ENCODE measurements at regions not wholly inside any gene's neighbourhood (a gene's known extent, or its start where the extent isn't known, plus 50 kb on each side); places are given as distances from the start of the nearest gene placed in this dataset.
A peak's percentile ranks its signal among the peaks of the same experiment; 100 is the strongest.

GRCh38 chr2:189247276-189247675, 67.7 kb upstream of the COL5A2 start:
- DNase-seq (ENCODE audit: low read depth) = no peak
- no peak for TF ChIP-seq CTCF (conservative IDR thresholded peaks at IDR 0.05; ENCODE audit: control insufficient read depth, insufficient read depth, low read depth, low read length)
- H3K4me3 ChIP-seq (ENCODE audit: control insufficient read depth, low read depth, low read length) = no peak overlapping the region

GRCh38 chr2:189248141-189248540, 68.6 kb upstream of the COL5A2 start:
- no peak for DNase-seq (ENCODE audit: low read depth)
- no peak for TF ChIP-seq CTCF (conservative IDR thresholded peaks at IDR 0.05; ENCODE audit: control insufficient read depth, insufficient read depth, low read depth, low read length)
- no peak overlapping the region for H3K4me3 ChIP-seq (ENCODE audit: control insufficient read depth, low read depth, low read length)

GRCh38 chr2:189249171-189249570, 69.6 kb upstream of the COL5A2 start:
- no peak for TF ChIP-seq CTCF (conservative IDR thresholded peaks at IDR 0.05; ENCODE audit: control insufficient read depth, insufficient read depth, low read depth, low read length)
- H3K4me3 ChIP-seq (ENCODE audit: control insufficient read depth, low read depth, low read length) = no peak overlapping the region
- DNase-seq (ENCODE audit: low read depth) = peak; percentile 81

- H3K4me3 ChIP-seq (ENCODE audit: control insufficient read depth, low read depth, low read length) = no peak overlapping the region
- no peak for TF ChIP-seq CTCF (conservative IDR thresholded peaks at IDR 0.05; ENCODE audit: control insufficient read depth, insufficient read depth, low read depth, low read length)
- no peak for DNase-seq (ENCODE audit: low read depth)
These were observed 70.3 kb upstream of the COL5A2 start for GRCh38 chr2:189249901-189250300.

- no peak for TF ChIP-seq CTCF (conservative IDR thresholded peaks at IDR 0.05; ENCODE audit: control insufficient read depth, insufficient read depth, low read depth, low read length)
- no peak for DNase-seq (ENCODE audit: low read depth)
- H3K4me3 ChIP-seq (ENCODE audit: control insufficient read depth, low read depth, low read length) = no peak overlapping the region
These were observed 73.6 kb upstream of the COL5A2 start for GRCh38 chr2:189252991-189253675.

- TF ChIP-seq CTCF (conservative IDR thresholded peaks at IDR 0.05; ENCODE audit: control insufficient read depth, insufficient read depth, low read depth, low read length) = no peak
- no peak overlapping the region for H3K4me3 ChIP-seq (ENCODE audit: control insufficient read depth, low read depth, low read length)
- DNase-seq (ENCODE audit: low read depth) = peak; percentile 61
These were observed 74.3 kb upstream of the COL5A2 start for GRCh38 chr2:189253836-189254235.

Measured in fibroblast of mammary gland (primary cell).